NCI-H526 treated with DMSO at 0.1 percent for 48 hours (cell line): ENCODE measurements at regions not wholly inside any gene's neighbourhood (a gene's known extent, or its start where the extent isn't known, plus 50 kb on each side); places are given as distances from the start of the nearest gene placed in this dataset.
A peak's percentile ranks its signal among the peaks of the same experiment; 100 is the strongest.

ENCODE experiments used
- DNase-seq: peaks from one replicate; lab custom pipeline; 2025; lab: John Stamatoyannopoulos, UW

- no peak for DNase-seq
These were observed 257.3 kb upstream of the IGF1R start for GRCh38 chr15:98390946-98391530.

DNA sequence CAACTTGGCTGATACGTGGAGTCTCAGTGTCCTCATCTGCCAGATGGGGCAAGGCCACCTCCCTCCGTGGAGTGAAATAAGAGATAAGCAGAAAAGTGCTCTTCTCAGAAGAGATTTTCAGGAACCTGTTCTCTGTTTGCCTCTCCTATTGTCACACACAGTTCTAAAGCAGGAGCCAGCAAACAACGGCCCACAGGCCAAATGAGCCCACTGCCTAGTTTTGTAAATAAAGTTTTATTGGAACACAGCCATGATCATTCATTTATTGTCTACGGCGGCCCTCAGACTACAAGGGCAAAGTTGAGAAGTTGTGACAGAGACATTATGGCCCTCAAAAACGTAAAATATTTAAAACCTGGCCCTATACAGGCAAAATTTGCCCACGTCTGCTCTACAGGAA, 256.8 kb upstream of the IGF1R start:
- no peak for DNase-seq

GRCh38 chr15:98393471-98393870, 254.9 kb upstream of the IGF1R start:
- DNase-seq: no peak

DNA sequence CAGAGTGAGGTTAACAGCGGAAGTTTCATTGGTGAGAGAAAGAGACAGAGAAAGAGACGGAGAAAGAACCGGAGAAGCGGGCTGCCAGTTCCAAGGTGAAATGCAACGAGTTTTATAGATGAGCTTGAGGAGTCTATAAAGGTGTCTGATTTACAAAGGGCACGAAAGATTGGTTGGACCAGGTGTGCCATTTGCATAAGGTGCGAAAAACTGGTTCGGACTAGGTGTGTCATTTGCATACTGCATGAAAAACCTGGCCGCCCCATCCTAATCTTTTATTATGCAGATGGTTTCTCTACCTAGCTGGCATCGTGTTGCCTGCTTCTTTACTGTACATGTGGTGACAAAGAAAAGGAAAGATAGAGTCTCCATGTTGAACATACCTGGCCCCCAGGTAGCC, 253.8 kb upstream of the IGF1R start:
- DNase-seq: peak; percentile 85

GRCh38 chr15:98395974-98396610, 252.2 kb upstream of the IGF1R start:
- peak; percentile 52 for DNase-seq

- no peak for DNase-seq
These were observed 250.9 kb upstream of the IGF1R start for GRCh38 chr15:98397419-98397818.

- DNase-seq: no peak
These were observed 250.3 kb upstream of the IGF1R start for GRCh38 chr15:98398056-98398455.

DNA sequence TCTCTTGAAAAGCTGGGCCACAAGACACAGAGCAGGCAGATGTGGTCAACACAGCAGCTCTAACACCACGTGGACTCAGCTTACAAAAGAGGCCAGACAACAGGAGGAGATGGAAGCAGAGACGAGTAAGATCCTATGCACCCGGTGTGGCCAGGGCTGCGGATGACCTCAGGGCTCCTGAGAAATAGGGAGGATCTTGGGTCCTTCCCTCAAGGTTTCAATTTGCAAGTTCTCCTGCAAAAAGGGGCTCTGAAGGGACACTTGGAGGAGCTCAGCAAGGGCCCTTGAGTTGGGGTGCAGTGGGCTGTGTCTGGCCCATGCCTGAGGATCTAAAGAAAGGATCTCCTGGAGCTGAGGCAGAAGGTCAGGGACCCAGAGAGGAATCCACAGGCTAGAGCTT, 249.5 kb upstream of the IGF1R start:
- no peak for DNase-seq

DNA sequence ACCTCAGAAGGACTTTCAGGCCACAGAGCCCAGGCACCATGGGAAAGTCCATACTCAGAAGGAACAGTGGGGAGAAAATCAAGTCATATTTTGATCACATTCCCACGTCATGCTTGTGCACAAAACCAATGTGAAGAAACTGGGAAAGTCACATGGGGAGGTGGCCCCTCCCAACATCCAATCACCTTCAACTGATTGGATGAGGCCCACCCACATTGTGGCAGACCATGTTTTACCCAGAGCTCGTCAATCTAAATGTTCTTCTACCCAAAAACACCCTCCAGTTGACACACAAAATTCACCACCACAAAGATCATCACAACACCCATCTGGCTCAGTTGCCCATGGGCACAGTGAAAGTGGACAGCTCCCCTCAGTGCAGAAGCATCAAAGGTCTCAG, 248.2 kb upstream of the IGF1R start:
- DNase-seq: no peak

- DNase-seq: no peak
These were observed 247.3 kb upstream of the IGF1R start for GRCh38 chr15:98401029-98401428.

- DNase-seq: no peak
These were observed 245.9 kb upstream of the IGF1R start for GRCh38 chr15:98402486-98402885.

DNA sequence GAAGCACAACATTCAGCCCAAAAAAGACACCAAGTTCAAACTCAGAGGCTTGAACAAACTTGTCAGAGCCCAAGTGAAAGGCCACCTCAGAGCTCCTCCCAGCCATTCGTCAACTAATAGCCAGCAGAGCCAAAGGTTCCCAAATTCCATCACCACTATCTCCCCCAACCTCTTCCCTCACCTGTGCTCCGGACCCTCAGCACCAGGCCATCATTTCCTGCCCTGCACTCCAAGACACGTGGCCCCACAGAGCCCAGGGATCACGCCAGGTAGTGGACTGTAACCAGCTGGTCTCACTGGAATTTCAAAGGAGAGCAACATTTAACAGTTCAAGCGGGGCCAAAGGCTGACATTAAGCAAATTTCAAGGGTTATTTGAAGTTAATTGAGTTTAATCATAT, 245.2 kb upstream of the IGF1R start:
- no peak for DNase-seq

GRCh38 chr15:98403569-98403968, 244.8 kb upstream of the IGF1R start:
- DNase-seq: no peak

DNA sequence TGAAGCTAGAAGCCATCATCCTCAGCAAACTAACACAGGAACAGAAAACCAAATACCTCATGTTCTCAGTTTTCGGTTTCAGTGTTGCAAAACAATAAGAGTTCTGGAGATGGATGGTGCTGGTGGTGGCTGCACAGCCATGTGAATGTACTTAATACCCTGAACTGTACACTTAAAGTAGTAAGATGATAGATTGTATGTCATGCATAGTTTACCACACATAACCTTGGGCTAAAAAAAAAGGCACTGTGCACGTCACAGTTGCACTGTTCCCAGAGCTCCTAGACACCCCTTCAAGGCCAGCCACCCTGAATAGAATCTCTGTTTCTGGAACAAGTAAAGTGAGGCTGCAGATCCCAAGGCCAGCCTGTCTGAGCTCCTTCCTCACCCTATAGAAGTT, 243.3 kb upstream of the IGF1R start:
- no peak for DNase-seq

- DNase-seq: no peak
These were observed 240.1 kb upstream of the IGF1R start for GRCh38 chr15:98408231-98408630.

DNA sequence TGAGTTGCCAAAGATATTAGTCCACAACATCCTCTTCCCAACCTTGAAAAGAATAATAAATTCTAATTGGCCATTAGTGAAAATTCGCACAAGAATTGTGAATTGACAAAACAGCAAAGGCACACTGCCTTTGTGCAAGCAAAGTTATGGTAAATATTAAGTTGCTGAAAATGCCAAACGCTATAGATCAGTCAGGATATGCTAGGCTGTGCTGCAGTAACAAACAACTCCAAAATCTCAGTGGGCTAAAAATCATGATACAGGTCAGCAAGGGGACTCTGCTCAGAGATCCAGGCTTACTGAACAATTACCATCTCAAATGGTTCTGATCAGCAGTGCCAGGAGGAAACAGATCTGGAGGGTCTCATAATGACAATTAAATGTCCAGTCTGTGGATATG, 238.0 kb upstream of the IGF1R start:
- DNase-seq: no peak

GRCh38 chr15:98412852-98413251, 235.5 kb upstream of the IGF1R start:
- DNase-seq: no peak

GRCh38 chr15:98413933-98414546, 234.3 kb upstream of the IGF1R start:
- DNase-seq: no peak

DNA sequence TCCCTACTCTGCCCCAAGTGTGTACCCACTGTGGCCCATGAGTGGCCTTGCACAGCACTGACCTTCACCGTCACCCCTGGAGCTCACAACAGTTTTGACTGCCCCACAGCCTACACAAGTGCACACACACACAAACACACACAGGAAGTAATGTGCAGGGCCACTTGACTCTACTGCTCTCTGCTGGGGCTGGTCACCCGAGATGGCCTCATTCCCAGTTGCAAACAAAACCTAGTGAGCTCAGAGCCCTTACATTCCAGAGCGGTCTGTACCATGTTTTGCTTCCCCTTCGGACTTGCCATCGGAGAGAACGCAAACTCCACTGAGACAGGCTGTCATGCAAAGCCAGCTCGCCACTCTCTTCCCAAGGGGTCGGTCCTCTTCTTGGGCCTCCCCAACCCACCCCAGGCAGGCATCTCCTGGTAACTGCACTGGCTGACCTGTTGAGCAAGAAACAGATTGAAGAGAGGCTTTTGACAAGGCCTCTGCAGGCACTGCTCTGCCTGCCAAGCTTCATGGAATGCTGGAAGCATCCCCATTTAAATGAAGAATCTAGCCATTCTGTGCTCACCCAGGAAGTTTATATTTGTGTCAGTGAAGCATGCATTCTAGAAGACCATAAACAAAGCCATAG, 232.0 kb upstream of the IGF1R start:
- DNase-seq: no peak

GRCh38 chr15:98417346-98417745, 231.0 kb upstream of the IGF1R start:
- DNase-seq: no peak

DNA sequence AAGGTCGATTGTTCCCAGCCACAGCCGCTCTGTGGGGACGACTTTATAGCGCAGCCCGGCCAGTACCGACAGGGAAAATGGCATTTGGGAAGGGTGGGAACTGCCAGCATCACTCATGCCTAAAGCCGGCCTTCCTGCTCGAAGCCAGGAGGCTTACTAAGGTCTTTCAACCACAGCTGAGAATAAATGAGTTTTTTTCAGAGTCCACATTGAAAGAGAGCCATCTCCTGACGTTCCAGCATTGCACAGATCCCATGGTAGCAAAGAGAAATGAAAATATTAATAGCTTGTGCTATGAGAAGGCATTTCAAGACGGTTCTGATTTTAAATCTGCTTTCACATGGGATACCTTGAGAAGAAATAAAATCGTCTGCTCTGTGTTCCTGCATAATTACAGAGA, 230.2 kb upstream of the IGF1R start:
- DNase-seq: no peak

DNA sequence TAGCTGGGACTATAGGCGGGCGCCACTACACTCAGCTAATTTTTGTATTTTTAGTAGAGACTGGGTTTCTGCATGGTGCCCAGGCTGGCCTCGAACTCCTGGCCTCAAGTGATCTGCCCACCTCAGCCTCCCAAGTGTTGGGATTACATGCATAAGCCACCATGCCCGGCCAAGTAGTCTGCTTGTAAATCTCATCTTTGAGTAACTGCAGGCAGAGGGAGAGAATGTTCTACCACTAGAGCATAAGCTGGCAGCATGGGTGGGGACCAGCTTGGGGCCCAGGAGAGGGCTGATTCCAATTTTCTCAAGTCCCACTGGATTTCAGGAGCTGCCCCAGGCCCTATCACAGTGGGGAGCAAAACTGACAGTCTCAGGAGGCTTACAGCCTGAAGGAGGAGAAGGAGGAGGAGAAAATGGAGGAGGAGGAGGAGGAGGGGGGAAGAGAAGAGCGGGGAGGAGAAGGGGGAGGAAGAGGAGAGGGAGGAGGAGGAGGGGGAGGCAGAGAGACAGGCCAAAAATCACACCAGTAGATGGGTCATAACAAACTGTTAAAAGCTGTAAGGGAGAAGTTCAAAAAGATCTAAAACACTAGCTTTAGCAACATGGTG, 229.1 kb upstream of the IGF1R start:
- DNase-seq: no peak

GRCh38 chr15:98420837-98421236, 227.5 kb upstream of the IGF1R start:
- DNase-seq: no peak
